ENCODE measurements at regions not wholly inside any gene's neighbourhood (a gene's known extent, or its start where the extent isn't known, plus 50 kb on each side); places are given as distances from the start of the nearest gene placed in this dataset.

- no peak for DNase-seq
Measured at GRCh38 chr4:123455360-123455759, 58.8 kb downstream of the SPRY1 start.

DNA sequence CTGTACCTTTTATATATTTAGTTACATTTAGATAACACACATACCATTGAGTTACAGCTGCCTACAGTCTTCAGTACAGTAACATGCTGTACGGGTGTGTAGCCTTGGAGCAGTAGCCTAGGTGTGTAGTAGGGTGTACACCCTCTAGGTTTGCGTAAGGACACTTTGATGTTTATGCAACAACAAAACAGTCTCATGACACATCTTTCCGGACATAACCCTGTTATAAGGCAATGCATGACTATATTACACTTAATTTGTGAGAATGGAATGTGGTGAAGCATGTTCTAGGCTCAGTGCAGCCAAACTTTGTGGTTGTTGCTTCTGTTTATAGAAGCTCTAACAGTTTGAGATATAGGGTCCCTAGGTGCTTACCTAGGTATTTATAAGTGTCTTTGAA lies 65.4 kb downstream of the SPRY1 start:
- no peak for DNase-seq

GRCh38 chr4:123463869-123464268 lies 67.3 kb downstream of the SPRY1 start:
- no peak for DNase-seq

DNA sequence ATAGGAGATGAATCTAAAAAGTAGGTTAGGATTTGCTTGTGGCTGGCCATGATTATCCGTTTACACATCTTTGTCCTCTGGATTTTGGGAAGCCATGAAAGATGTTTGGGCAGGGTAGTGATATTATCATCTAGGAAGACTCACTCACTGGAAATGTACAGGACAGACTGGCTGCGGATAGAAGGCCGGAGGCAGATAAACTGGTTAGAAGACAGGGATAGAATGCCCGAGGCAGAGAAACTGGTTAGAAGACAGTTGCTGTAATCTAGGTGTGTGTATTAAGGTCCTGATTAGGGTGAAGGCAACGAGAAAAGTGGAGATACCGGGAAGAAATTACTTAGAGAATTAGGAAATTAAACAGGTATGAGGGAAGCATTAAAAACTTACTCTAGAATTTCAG lies 68.8 kb downstream of the SPRY1 start:
- no peak for DNase-seq

DNA sequence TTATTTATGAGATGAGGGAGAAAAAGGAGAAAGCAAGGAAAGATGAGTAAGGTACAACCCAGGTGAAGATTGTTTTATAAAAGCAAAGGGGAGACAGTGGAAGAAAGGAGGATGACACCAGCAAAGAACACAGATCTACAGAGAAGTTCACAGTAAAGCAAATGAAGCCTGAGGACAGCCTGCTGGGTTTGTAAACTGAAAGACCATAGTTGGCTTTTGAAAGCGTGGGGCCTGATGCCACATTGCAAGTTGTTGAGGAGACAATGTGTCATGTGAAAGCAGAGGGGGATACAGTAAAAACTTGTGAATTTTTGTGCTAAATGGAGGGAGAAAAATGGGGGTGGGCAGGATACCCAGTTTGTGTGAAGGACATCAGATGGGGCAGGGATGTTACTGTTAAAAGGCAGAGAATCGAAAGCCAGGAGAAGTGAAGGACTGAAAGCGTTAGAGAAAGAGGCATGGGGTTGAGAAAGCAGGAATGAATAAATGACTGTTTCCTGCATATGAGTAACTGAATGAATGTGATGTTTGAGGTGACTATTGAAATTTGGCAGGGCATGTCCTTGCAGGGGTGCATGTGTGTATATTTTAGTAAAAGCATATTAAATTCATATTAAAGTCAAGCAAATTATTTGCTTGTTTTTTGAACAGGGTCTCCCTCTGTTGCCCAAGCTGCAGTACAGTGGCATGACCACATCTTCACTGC lies 69.6 kb downstream of the SPRY1 start:
- DNase-seq = no peak

GRCh38 chr4:123468479-123469031 lies 72.0 kb downstream of the SPRY1 start:
- DNase-seq = no peak

GRCh38 chr4:123469245-123469644 lies 72.7 kb downstream of the SPRY1 start:
- DNase-seq = no peak

DNA sequence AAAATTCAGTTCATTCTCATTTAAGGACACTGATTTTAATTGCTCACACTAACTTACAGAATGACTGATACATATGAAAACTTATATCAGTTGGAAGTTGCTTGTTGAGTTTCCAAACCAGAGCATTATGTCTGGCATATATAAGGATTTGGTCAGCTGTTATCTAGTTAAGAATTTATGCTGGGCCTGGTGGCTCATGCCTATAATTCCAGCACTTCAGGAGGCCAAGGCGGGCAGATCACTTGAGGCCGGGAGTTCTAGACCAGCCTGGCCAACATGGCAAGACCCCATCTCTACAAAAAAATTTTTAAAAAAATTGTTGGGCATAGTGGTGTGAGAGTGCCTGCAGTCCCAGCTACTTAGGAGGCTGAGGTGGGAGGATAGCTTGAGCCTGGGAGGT lies 73.1 kb downstream of the SPRY1 start:
- DNase-seq = no peak

- no peak for DNase-seq
Measured at GRCh38 chr4:123470640-123471039, 74.0 kb downstream of the SPRY1 start.

DNA sequence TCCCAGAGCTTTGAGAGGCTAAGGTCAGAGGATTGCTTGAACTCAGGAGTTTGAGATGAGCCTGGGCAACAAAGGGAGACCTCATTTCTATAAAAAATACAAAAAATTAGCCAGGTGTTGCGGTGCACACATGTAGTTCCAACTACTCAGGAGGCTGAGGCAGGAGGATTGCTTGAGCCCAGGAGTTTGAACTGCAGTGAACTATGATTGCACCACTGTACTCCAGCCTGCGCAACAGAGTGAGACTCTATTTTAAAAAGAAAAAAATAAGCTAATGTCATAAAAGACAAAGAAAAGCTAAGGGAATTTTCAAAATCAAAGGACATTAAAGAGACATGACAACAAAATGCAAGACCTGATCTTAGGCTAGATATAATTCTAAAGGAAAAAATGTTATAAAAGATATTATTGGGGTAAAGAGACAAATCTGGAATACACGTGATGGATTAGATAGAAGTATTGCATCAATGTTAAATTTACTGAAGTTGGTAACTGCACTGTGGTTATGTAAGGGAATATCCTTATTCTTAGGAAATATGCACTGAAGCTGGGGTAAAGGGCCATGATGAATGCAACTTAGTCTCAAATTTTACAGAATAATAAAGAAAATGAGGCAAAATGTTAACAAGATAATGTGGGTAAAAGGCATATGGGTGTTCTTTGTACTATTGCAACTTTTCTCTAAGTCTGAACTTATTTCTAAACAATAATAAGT lies 75.2 kb downstream of the SPRY1 start:
- DNase-seq = no peak

DNA sequence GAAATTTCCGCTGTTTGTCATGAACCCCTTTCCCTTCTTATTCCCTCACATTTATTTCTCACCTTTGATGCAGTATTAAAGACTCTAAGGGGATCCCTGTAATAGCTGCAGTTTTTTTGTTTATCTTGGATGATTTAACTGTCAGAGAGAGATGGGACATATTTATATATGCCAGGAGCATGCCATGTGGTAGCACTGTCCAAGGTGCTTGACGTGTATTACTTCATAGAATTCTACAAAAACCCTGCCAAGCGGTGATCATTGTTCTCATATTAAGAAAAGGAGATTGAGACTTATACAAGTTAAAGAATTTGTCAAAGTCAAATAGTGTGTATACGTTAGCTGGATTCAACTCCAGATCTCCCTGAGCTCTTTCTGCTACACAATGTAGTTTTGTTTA lies 78.2 kb downstream of the SPRY1 start:
- no peak for DNase-seq

- DNase-seq = no peak
Measured at GRCh38 chr4:123476089-123476488, 79.5 kb downstream of the SPRY1 start.

- DNase-seq = peak in 3 of 5 donors; percentile 3 to 87 (median 10)
Measured at GRCh38 chr4:123477711-123478209, 81.2 kb downstream of the SPRY1 start.

- no peak for DNase-seq
Measured at GRCh38 chr4:123478859-123479345, 82.3 kb downstream of the SPRY1 start.

DNA sequence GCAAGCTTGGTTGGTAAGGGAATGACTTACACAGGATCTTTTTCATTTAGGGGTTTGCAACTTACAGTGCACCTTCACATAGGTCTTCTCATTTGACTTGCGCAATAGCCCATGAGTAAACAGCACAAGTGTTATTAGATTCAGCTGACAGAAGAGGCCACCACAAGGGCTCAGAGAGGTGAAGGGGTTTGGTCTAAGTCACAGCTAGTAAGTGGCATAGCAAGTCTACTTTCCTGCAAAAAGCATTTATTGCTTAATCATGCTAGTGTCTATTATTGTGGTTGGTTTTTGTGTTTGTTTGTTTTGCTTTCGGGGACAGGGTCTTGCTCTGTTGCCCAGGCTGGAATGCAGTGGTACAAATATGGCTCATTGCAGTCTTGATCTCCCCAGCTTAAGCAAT lies 83.3 kb downstream of the SPRY1 start:
- DNase-seq = no peak

DNA sequence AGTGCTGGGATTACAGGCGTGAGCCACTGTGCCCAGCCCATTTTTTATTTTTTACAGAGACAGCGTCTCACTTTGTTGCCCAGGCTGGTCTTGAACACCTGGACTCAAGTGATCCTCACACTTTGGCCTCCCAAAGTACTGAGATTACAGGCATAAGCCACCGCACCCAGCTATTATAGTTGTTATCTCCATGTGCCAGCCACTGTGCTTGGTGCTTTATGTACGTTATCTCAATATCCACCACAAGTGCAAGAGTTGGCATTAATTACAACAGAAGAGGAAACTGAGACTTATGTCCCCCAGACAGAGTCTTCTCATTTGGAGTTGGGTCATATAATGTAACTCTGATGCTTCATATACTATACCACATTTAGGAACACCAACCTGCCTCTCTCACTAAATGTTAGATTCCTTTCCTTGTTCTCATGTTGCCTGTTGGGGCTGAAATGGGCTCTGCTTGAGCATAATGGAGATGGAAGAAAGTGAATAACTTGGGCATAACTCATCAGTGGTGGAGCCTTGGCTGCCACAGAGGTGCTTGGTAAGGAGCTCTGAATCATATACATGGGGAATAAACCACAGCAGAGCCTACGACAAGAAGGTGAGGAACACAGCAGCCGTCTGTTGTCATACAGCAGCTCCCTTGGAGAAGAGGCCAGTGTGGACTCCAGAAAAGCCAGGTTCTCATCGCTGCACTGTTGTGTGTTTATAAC lies 84.3 kb downstream of the SPRY1 start:
- no peak for DNase-seq

DNA sequence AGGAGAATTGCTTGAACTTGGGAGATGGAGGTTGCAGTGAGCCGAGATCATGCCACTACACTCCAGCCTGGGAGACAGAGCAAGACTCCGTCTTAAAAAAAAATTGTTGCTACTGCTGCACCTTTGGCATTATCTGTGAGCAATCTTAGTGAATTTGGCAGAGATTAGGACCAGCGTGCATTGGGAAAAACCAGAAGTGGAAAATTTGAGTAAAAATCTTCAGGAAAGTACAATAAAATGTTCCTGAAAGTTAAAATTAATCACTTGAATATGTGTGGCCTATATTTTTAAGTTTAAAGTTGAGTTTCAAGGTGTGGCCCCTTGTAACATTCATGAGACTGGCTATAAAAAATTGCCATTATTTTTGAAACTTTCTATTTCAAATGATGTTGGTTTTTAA lies 85.1 kb downstream of the SPRY1 start:
- DNase-seq = no peak

DNA sequence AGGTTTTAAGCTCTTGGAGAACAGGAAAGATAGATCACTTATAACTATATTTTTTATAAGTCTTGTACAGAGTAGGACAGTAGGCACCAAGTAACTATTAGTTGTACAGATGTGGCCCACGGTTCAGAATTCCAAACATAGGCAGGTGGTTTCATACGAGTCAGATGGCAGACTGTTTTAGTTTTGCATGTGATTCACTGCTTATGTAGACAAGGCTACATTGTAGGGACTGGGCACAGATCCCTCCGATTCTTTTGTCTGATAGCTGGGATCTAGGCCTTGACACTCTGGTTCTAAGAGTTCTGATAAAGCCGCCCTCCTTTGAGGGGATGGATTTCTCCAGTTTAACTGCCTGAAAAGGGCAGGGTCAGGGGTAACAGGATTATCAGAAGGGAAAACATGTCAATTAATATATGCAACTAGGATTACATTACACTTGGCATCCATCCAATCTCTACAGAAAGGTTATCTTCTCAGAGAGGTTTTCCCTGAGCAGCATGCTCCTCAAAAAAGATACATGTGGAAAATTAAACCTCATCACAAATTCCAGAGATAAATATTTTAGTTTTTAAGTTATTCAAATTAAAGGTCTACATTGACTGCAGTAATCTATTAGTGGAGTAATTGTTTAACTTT lies 87.8 kb downstream of the SPRY1 start:
- DNase-seq = no peak

- DNase-seq = no peak
Measured at GRCh38 chr4:123485601-123486000, 89.0 kb downstream of the SPRY1 start.

DNA sequence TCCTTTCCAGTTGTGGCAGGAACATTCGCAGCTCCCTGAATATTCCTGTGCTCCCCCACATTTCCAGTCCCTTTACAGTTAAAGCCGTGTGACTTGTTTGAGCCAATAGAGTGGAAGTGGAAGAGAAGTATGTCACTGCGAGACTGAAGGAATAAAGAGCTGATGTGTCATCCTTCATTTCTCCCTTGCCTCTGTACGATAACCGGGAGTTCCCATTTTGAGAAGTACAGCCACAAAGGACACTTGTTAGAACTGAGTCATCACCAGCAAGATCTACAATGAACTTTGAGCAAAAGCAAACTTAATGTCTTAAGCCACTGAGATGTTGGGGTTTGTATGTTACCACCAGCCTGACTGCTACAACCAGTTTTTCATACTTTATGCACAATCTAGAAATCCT lies 92.3 kb downstream of the SPRY1 start:
- DNase-seq = peak in 1 of 5 donors; percentile 34

DNA sequence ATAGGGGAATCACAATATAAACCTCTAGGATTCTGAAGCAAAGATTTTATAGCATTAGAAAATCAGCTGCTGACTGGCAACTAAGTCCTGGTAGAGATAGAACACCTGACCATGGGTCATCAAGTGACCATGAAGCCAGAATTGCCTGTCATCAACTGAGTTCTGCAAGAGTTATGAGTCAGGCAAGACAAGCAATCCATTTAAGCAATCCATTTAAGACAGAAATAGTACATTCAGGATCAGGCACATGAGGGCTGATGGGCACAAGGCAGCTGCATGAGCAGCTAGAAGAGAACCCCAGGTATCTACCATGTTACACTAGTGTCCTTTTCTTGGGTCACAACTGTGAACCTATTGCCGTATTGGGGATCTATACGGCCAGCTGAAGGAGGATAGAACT lies 98.9 kb downstream of the SPRY1 start:
- no peak for DNase-seq

DNA sequence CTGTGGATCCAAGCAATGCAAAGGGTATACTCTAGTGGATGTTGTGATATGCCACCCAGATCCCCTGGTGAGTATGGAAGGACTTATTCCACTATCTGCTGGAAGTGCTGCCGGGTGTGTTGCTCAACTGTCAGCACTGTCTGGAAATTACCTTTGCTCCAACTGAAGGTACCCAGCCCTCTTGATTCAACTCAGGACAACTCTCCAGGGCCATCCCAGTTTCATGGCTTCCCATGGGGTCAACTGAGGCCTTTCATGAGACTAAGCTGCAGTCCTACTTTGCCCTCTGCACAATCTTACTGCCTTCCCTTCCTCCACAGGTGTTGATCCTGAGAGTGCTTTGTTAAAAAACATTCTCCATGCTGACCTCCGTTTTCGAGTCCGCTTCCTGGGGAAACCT lies 99.8 kb downstream of the SPRY1 start:
- no peak for DNase-seq

- DNase-seq = no peak
Measured at GRCh38 chr4:123497340-123497739, 100.7 kb downstream of the SPRY1 start.
